Right renal cortex interstitium (tissue), 3 donors: ENCODE measurements at regions not wholly inside any gene's neighbourhood (a gene's known extent, or its start where the extent isn't known, plus 50 kb on each side); places are given as distances from the start of the nearest gene placed in this dataset.
"Not testable (repeated sequence)": the region's sequence is repeated elsewhere in the genome, so short reads cannot be mapped to it uniquely, and the experiment has no call there.

Experiments
- DNase-seq, 3 donors: peaks; one replicate each; pipeline ENCODE4 v3.0.0-alpha.2; 2013; ENCODE audit warnings: low read depth in 3 of 3, low spot score in 2 of 3

GRCh38 chr5:166535641-166536040 lies 1755.8 kb upstream of the WWC1 start:
- no peak for DNase-seq

GRCh38 chr5:166540156-166540555 lies 1751.3 kb upstream of the WWC1 start:
- no peak for DNase-seq

- DNase-seq = no peak
Measured at GRCh38 chr5:166551384-166551783, 1740.1 kb upstream of the WWC1 start.

GRCh38 chr5:166553778-166554177 lies 1737.7 kb upstream of the WWC1 start:
- DNase-seq = no peak

GRCh38 chr5:166561759-166562158 lies 1729.7 kb upstream of the WWC1 start:
- no peak for DNase-seq

- DNase-seq = no peak
Measured at GRCh38 chr5:166562246-166562645, 1729.2 kb upstream of the WWC1 start.

GRCh38 chr5:166566725-166567124 lies 1724.7 kb upstream of the WWC1 start:
- no peak for DNase-seq

- DNase-seq = no peak
Measured at GRCh38 chr5:166570865-166571264, 1720.6 kb upstream of the WWC1 start.

- no peak for DNase-seq
Measured at GRCh38 chr5:166571668-166572067, 1719.8 kb upstream of the WWC1 start.

GRCh38 chr5:166576323-166576722 lies 1715.1 kb upstream of the WWC1 start:
- no peak for DNase-seq

- no peak for DNase-seq
Measured at GRCh38 chr5:166581826-166582225, 1709.6 kb upstream of the WWC1 start.

- DNase-seq = no peak
Measured at GRCh38 chr5:166582416-166582815, 1709.0 kb upstream of the WWC1 start.

GRCh38 chr5:166594567-166594966 lies 1696.9 kb upstream of the WWC1 start:
- no peak for DNase-seq

- no peak for DNase-seq
Measured at GRCh38 chr5:166595274-166595951, 1696.0 kb upstream of the WWC1 start.

- DNase-seq = no peak
Measured at GRCh38 chr5:166596043-166596442, 1695.4 kb upstream of the WWC1 start.

- no peak for DNase-seq
Measured at GRCh38 chr5:166602271-166602670, 1689.2 kb upstream of the WWC1 start.

- DNase-seq = no peak
Measured at GRCh38 chr5:166617507-166617906, 1673.9 kb upstream of the WWC1 start.

GRCh38 chr5:166618526-166618925 lies 1672.9 kb upstream of the WWC1 start:
- no peak for DNase-seq

GRCh38 chr5:166624573-166624972 lies 1666.9 kb upstream of the WWC1 start:
- no peak for DNase-seq

GRCh38 chr5:166625210-166625865 lies 1666.1 kb upstream of the WWC1 start:
- no peak for DNase-seq

- DNase-seq = no peak
Measured at GRCh38 chr5:166637295-166637694, 1654.2 kb upstream of the WWC1 start.

- DNase-seq = no peak
Measured at GRCh38 chr5:166639151-166639550, 1652.3 kb upstream of the WWC1 start.

- DNase-seq = not testable (repeated sequence)
Measured at GRCh38 chr5:166640136-166640535, 1651.3 kb upstream of the WWC1 start.
